Tibial artery (tissue), 4 donors: ENCODE measurements at regions not wholly inside any gene's neighbourhood (a gene's known extent, or its start where the extent isn't known, plus 50 kb on each side); places are given as distances from the start of the nearest gene placed in this dataset.
"Not testable (repeated sequence)": the region's sequence is repeated elsewhere in the genome, so short reads cannot be mapped to it uniquely, and the experiment has no call there.

Experiments
- DNase-seq, 2 donors: peaks; one replicate each; pipeline ENCODE4 v3.0.0-alpha.2; 2019
- H3K27ac ChIP-seq, 2 donors: fragments of 200-600 bp; sonication (generic) in 1 of 2; 1 replicate in 1 of 2; 2 replicates in 1 of 2; pipeline ENCODE4 v1.5.1; 2018 to 2019; ENCODE audit warnings: mild to moderate bottlenecking in 1 of 2
- H3K27me3 ChIP-seq, 2 donors: fragments of 200-600 bp; sonication (generic) in 1 of 2; one replicate each; pipeline versions ENCODE4 v1.5.1 to v1.6.0; 2016 to 2019
- H3K36me3 ChIP-seq, 3 donors: fragments of 200-600 bp; sonication (generic) in 2 of 3; one replicate each; pipeline ENCODE4 v1.5.1; 2016 to 2019; ENCODE audit warnings: mild to moderate bottlenecking in 2 of 3
- H3K4me1 ChIP-seq, 4 donors: fragments of 200-600 bp; sonication (generic) in 2 of 4; 1 replicate in 3 of 4; 2 replicates in 1 of 4; pipeline ENCODE4 v1.5.1; 2016 to 2019
- H3K4me3 ChIP-seq, 2 donors: fragments of 200-600 bp; sonication (generic) in 1 of 2; 1 replicate in 1 of 2; 2 replicates in 1 of 2; pipeline ENCODE4 v1.5.1; 2018 to 2019; ENCODE audit warnings: mild to moderate bottlenecking in 2 of 2
- H3K9me3 ChIP-seq, 3 donors: fragments of 200-600 bp; sonication (generic) in 1 of 3; one replicate each; pipeline ENCODE4 v1.5.1; 2016 to 2019
- CTCF ChIP-seq, 2 experiments: fragments of 200-600 bp in 1 of 2; fragments of 450-650 bp in 1 of 2; IDR thresholded peaks; one replicate each; pipeline ENCODE4 v1.5.1; 2017 to 2019; ENCODE audit warnings: antibody characterized with exemption in 2 of 2, mild to moderate bottlenecking in 1 of 2, moderate library complexity in 1 of 2
- intact Hi-C: fragments of 100-400 bp; cut with DNase I; formaldehyde crosslinking; loops from one replicate; pipeline ENCODE4 v1.15.0; 2023; ENCODE audit warnings: low total_unique reads

- TF ChIP-seq CTCF (IDR thresholded peaks at IDR 0.05), result no peak
- Histone ChIP-seq H3K27me3 (peaks cover 0 to 38% of the 10 kb centered on the region in 2 donors), H3K36me3 (no peaks in the 10 kb centered on the region), H3K4me1 (no peaks in the 10 kb centered on the region), H3K4me3 (no peak overlapping the region), H3K9me3 (no peaks in the 10 kb centered on the region), H3K27ac (no peak overlapping the region)
- intact Hi-C loops, result no loop called here
- DNase-seq, result no peak
These were observed 111.6 kb upstream of the ZC3H12A start for GRCh38 chr1:37362594-37363385.

GRCh38 chr1:37363535-37363934 lies 110.8 kb upstream of the ZC3H12A start:
- Histone ChIP-seq H3K27me3 (peaks cover 0 to 33% of the 10 kb centered on the region in 2 donors), H3K4me3 (no peak overlapping the region), H3K36me3 (no peaks in the 10 kb centered on the region), H3K9me3 (no peaks in the 10 kb centered on the region), H3K4me1 (no peaks in the 10 kb centered on the region), H3K27ac (no peak overlapping the region)
- DNase-seq, result no peak
- no peak for TF ChIP-seq CTCF (IDR thresholded peaks at IDR 0.05)
- intact Hi-C loops, result no loop called here

GRCh38 chr1:37368665-37369315 lies 105.6 kb upstream of the ZC3H12A start:
- H3K36me3 ChIP-seq, DNase-seq, H3K27me3 ChIP-seq, H3K4me1 ChIP-seq, H3K4me3 ChIP-seq, H3K27ac ChIP-seq, intact Hi-C loops, H3K9me3 ChIP-seq: not testable (repeated sequence)

- no peak for DNase-seq
- peaks cover 0 to 3% of the 10 kb centered on the region in 2 donors for H3K27me3 ChIP-seq
- H3K9me3 ChIP-seq, result peaks cover 0 to 6% (median 0%) of the 10 kb centered on the region in 3 donors
- no peaks in the 10 kb centered on the region for H3K4me1 ChIP-seq
- intact Hi-C loops, result no loop called here
- TF ChIP-seq CTCF (IDR thresholded peaks at IDR 0.05), result no peak
- no peak overlapping the region for H3K4me3 ChIP-seq
- no peaks in the 10 kb centered on the region for H3K36me3 ChIP-seq
- H3K27ac ChIP-seq, result no peak overlapping the region
These were observed 102.1 kb upstream of the ZC3H12A start for GRCh38 chr1:37372302-37372701.

- Histone ChIP-seq H3K4me3 (no peak overlapping the region), H3K9me3 (peaks cover 0 to 9% (median 0%) of the 10 kb centered on the region in 3 donors), H3K4me1 (no peaks in the 10 kb centered on the region), H3K36me3 (no peaks in the 10 kb centered on the region), H3K27me3 (peaks cover 0 to under 1% of the 10 kb centered on the region in 2 donors), H3K27ac (no peak overlapping the region)
- intact Hi-C loops, result no loop called here
- DNase-seq, result no peak
- no peak for TF ChIP-seq CTCF (IDR thresholded peaks at IDR 0.05)
These were observed 101.7 kb upstream of the ZC3H12A start for GRCh38 chr1:37372711-37373110.

GRCh38 chr1:37373413-37373812 lies 101.0 kb upstream of the ZC3H12A start:
- TF ChIP-seq CTCF (IDR thresholded peaks at IDR 0.05), result no peak
- intact Hi-C loops, result no loop called here
- Histone ChIP-seq H3K4me3 (no peak overlapping the region), H3K27ac (no peak overlapping the region), H3K36me3 (no peaks in the 10 kb centered on the region), H3K9me3 (peaks cover 0 to 9% (median 0%) of the 10 kb centered on the region in 3 donors), H3K27me3 (no peaks in the 10 kb centered on the region), H3K4me1 (no peaks in the 10 kb centered on the region)
- no peak for DNase-seq

- H3K27ac ChIP-seq, H3K9me3 ChIP-seq, intact Hi-C loops, H3K4me1 ChIP-seq, H3K36me3 ChIP-seq, H3K27me3 ChIP-seq, DNase-seq, H3K4me3 ChIP-seq: not testable (repeated sequence)
These were observed 93.8 kb upstream of the ZC3H12A start for GRCh38 chr1:37380546-37380945.
